ENCODE measurements at regions not wholly inside any gene's neighbourhood (a gene's known extent, or its start where the extent isn't known, plus 50 kb on each side); places are given as distances from the start of the nearest gene placed in this dataset.

DNA sequence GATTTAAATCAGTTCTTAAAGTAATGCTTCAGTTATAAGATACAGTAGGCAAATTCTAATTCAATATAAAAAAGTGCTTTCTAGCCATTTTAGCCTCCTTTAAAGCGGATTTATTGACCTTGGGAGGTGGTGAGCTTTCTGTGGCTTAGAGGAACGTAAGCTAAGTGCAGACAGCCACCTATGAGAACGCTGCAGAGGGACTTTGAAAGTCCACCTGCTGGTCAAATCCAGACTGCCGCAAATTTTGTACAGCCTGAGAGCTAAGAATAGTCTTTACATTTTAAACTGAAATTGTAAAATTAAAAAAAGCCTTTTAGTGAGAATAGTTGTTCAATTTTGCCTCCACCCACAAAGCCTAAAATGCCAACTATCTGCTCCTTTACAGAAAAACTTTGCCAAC lies 67.0 kb upstream of the SSX2IP start:
- H3K79me2 ChIP-seq (ENCODE audit: insufficient read depth, low read length) = no peaks in the 10 kb centered on the region
- TF ChIP-seq, protein P1, sequence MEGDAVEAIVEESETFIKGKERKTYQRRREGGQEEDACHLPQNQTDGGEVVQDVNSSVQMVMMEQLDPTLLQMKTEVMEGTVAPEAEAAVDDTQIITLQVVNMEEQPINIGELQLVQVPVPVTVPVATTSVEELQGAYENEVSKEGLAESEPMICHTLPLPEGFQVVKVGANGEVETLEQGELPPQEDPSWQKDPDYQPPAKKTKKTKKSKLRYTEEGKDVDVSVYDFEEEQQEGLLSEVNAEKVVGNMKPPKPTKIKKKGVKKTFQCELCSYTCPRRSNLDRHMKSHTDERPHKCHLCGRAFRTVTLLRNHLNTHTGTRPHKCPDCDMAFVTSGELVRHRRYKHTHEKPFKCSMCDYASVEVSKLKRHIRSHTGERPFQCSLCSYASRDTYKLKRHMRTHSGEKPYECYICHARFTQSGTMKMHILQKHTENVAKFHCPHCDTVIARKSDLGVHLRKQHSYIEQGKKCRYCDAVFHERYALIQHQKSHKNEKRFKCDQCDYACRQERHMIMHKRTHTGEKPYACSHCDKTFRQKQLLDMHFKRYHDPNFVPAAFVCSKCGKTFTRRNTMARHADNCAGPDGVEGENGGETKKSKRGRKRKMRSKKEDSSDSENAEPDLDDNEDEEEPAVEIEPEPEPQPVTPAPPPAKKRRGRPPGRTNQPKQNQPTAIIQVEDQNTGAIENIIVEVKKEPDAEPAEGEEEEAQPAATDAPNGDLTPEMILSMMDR (IDR thresholded peaks at IDR 0.05; ENCODE audit: insufficient read depth, low read length, poor library complexity, severe bottlenecking) = no peak
- TF ChIP-seq EZH2phosphoT487 (conservative IDR thresholded peaks at IDR 0.05; ENCODE audit: low read length) = no peak
- no peak overlapping the region for H3K9ac ChIP-seq (ENCODE audit: low read length)
- no peak overlapping the region for H3K4me2 ChIP-seq (ENCODE audit: low read depth, low read length, poor library complexity, severe bottlenecking)
- no peaks in the 10 kb centered on the region for H3K9me3 ChIP-seq (ENCODE audit: insufficient read depth, low read length)
- H3K9me2 ChIP-seq (replicated peaks; ENCODE audit: insufficient read depth, low read length) = no peaks in the 10 kb centered on the region
- no peak overlapping the region for H3K27ac ChIP-seq (ENCODE audit: low read depth, low read length)
- H4K20me1 ChIP-seq (ENCODE audit: low read depth, low read length) = no peaks in the 10 kb centered on the region
- no peak overlapping the region for H2AFZ ChIP-seq (ENCODE audit: low read depth, low read length, severe bottlenecking)
- H3K36me3 ChIP-seq (ENCODE audit: low read length) = no peaks in the 10 kb centered on the region
- H3K27me3 ChIP-seq (ENCODE audit: low read length) = no peaks in the 10 kb centered on the region
- H3F3A ChIP-seq (ENCODE audit: insufficient read depth) = no peaks in the 10 kb centered on the region
- no peak overlapping the region for H3K4me3 ChIP-seq (ENCODE audit: insufficient read depth, low read length, poor library complexity, severe bottlenecking)

DNA sequence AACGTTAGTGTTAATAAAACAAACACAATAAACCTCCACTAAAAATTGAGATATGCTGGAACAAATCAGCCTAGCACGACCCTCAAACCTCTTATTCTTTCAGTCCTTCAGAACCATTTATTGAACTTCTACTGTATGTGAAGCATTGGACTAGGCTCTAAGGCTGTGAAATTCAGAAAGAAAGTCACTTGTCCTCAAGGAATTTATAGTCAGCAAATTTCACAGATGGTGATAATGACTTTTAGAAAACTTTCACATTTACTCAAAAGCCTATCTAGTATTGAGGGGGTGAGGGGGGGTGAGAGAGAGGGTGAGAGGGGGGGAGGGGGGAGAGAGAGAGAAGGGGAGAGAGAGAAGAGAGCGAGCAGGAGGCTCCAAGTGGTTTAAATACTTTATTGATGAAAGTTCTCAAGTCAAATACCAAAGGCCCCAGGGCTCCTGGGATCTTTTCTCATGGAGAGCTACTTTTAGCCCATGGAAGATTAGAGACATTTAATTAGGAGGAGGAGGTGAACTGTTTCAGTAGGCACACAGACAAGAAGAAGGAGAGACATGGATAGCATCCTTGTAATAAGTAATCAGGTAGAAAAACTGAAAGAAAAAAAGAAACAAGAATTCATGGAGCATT lies 66.3 kb upstream of the SSX2IP start:
- Histone ChIP-seq H3K27ac (ENCODE audit: low read depth, low read length) (no peak overlapping the region), H3K9me2 (replicated peaks; ENCODE audit: insufficient read depth, low read length) (no peaks in the 10 kb centered on the region), H2AFZ (ENCODE audit: low read depth, low read length, severe bottlenecking) (no peak overlapping the region), H3K27me3 (ENCODE audit: low read length) (no peaks in the 10 kb centered on the region), H4K20me1 (ENCODE audit: low read depth, low read length) (no peaks in the 10 kb centered on the region), H3K36me3 (ENCODE audit: low read length) (no peaks in the 10 kb centered on the region), H3K9ac (ENCODE audit: low read length) (no peak overlapping the region), H3K4me2 (ENCODE audit: low read depth, low read length, poor library complexity, severe bottlenecking) (no peak overlapping the region), H3K4me3 (ENCODE audit: insufficient read depth, low read length, poor library complexity, severe bottlenecking) (no peak overlapping the region), H3F3A (ENCODE audit: insufficient read depth) (no peaks in the 10 kb centered on the region), H3K9me3 (ENCODE audit: insufficient read depth, low read length) (no peaks in the 10 kb centered on the region), H3K79me2 (ENCODE audit: insufficient read depth, low read length) (no peaks in the 10 kb centered on the region)
- TF ChIP-seq, protein P1 (IDR thresholded peaks at IDR 0.05; ENCODE audit: insufficient read depth, low read length, poor library complexity, severe bottlenecking) = no peak
- no peak for TF ChIP-seq EZH2phosphoT487 (conservative IDR thresholded peaks at IDR 0.05; ENCODE audit: low read length)

DNA sequence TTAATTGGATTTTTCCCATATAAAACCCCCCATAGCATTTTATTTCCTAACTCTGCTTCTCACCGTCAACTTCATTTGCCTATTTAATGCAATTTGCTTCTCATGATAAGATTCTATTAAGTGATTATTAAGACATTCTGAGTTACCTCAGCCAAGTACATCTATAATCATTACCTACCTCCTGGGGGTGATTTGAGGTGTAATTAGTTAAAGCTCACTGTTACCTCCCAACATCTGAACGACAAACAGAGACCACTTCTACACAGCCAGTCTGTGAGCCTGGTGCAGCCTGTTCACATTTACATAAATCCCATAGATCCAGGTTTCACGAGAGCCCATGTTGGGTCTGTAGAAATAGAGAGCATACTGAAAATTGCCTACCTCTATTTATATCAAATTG lies 65.7 kb upstream of the SSX2IP start:
- Histone ChIP-seq H3K9ac (ENCODE audit: low read length) (no peak overlapping the region), H3K27ac (ENCODE audit: low read depth, low read length) (no peak overlapping the region), H3K4me2 (ENCODE audit: low read depth, low read length, poor library complexity, severe bottlenecking) (no peak overlapping the region), H3K4me3 (ENCODE audit: insufficient read depth, low read length, poor library complexity, severe bottlenecking) (no peak overlapping the region), H3K9me3 (ENCODE audit: insufficient read depth, low read length) (no peaks in the 10 kb centered on the region), H3K27me3 (ENCODE audit: low read length) (no peaks in the 10 kb centered on the region), H4K20me1 (ENCODE audit: low read depth, low read length) (no peaks in the 10 kb centered on the region), H3F3A (ENCODE audit: insufficient read depth) (no peaks in the 10 kb centered on the region), H2AFZ (ENCODE audit: low read depth, low read length, severe bottlenecking) (no peak overlapping the region), H3K36me3 (ENCODE audit: low read length) (no peaks in the 10 kb centered on the region), H3K9me2 (replicated peaks; ENCODE audit: insufficient read depth, low read length) (no peaks in the 10 kb centered on the region), H3K79me2 (ENCODE audit: insufficient read depth, low read length) (no peaks in the 10 kb centered on the region)
- no peak for TF ChIP-seq EZH2phosphoT487 (conservative IDR thresholded peaks at IDR 0.05; ENCODE audit: low read length)
- TF ChIP-seq, protein P1 (IDR thresholded peaks at IDR 0.05; ENCODE audit: insufficient read depth, low read length, poor library complexity, severe bottlenecking) = no peak
